PC-3 (cell line): ENCODE measurements at regions not wholly inside any gene's neighbourhood (a gene's known extent, or its start where the extent isn't known, plus 50 kb on each side); places are given as distances from the start of the nearest gene placed in this dataset.
"Not testable (repeated sequence)": the region's sequence is repeated elsewhere in the genome, so short reads cannot be mapped to it uniquely, and the experiment has no call there.

Experiments
- ATAC-seq: fragments of 200-7000 bp; cut with Tn5 transposase; 2 replicates; pipeline ENCODE4 v1.9.1; 2020; ENCODE audit warnings: mild to moderate bottlenecking, moderate library complexity
- BruUV-seq: library from RNA; stranded (reverse); fragments of 400-500 nt; replicated peaks from 2 replicates; lab custom pipeline; 2021; lab: Mats Ljungman, UMichigan
- CTCF ChIA-PET: fragments of 300-600 bp; sonication (Branson Sonifier 250); formaldehyde crosslinking; loops from one replicate; lab custom pipeline; 2022; ENCODE audit warnings: antibody characterized with exemption; lab: Charles Lee
- POLR2A ChIA-PET: fragments of 300-600 bp; sonication (Branson Sonifier 250); formaldehyde crosslinking; loops from one replicate; lab custom pipeline; 2022; ENCODE audit warnings: antibody characterized with exemption; ENCODE audit not compliant: unreplicated experiment; lab: Charles Lee
- DNase-seq: peaks from one replicate; pipeline ENCODE4 v3.0.0-alpha.2; 2015
- H2AFZ ChIP-seq: fragments of 300-600 bp; sonication (generic); 2 replicates; pipeline ENCODE4 v1.6.0; 2016; ENCODE audit warnings: antibody characterized with exemption, low read length
- H3F3A ChIP-seq: fragments of 300-600 bp; sonication (generic); one replicate; pipeline ENCODE4 v1.6.0; 2017; ENCODE audit warnings: antibody characterized with exemption, low read length, control low read depth, mild to moderate bottlenecking; ENCODE audit not compliant: unreplicated experiment
- H3K27ac ChIP-seq: fragments of 300-600 bp; sonication (generic); 2 replicates; pipeline ENCODE4 v1.5.1; 2016; ENCODE audit warnings: mild to moderate bottlenecking, low read length
- H3K27me3 ChIP-seq: fragments of 300-600 bp; sonication (generic); 2 replicates; pipeline ENCODE4 v1.6.1; 2016; ENCODE audit warnings: low read length, mixed read lengths
- H3K36me3 ChIP-seq: fragments of 300-600 bp; sonication (generic); 2 replicates; pipeline ENCODE4 v1.6.1; 2016; ENCODE audit warnings: low read depth, mixed run types, low read length, mixed read lengths
- H3K4me1 ChIP-seq: fragments of 300-600 bp; sonication (generic); 2 replicates; pipeline ENCODE4 v1.5.1; 2016; ENCODE audit warnings: low read length; ENCODE audit not compliant: insufficient read depth
- H3K4me2 ChIP-seq: fragments of 300-600 bp; sonication (generic); 2 replicates; pipeline ENCODE4 v1.6.0; 2016; ENCODE audit warnings: low read length
- H3K4me3 ChIP-seq: fragments of 300-600 bp; sonication (generic); 2 replicates; pipeline ENCODE4 v1.5.1; 2016; ENCODE audit warnings: mild to moderate bottlenecking, low read length, mixed read lengths
- H3K79me2 ChIP-seq: fragments of 300-600 bp; sonication (generic); 2 replicates; pipeline ENCODE4 v1.6.1; 2017; ENCODE audit warnings: low read length, mixed read lengths
- H3K9ac ChIP-seq: fragments of 300-600 bp; sonication (generic); 2 replicates; pipeline ENCODE4 v1.6.0; 2016; ENCODE audit warnings: mild to moderate bottlenecking, low read length
- H3K9me2 ChIP-seq: fragments of 300-600 bp; sonication (generic); replicated peaks from 2 replicates; pipeline ENCODE4 v1.6.1; 2016; ENCODE audit warnings: mixed run types, low read length, mixed read lengths
- H3K9me3 ChIP-seq: fragments of 300-600 bp; sonication (generic); 2 replicates; pipeline ENCODE4 v1.6.1; 2016; ENCODE audit warnings: low read length, mixed read lengths
- H4K20me1 ChIP-seq: fragments of 300-600 bp; sonication (generic); 2 replicates; pipeline ENCODE4 v1.6.1; 2016; ENCODE audit warnings: low read length, mixed read lengths
- EZH2 ChIP-seq: fragments of 300-600 bp; sonication (generic); IDR thresholded peaks from one replicate; pipeline ENCODE4 v1.6.1; 2017; ENCODE audit warnings: antibody characterized with exemption, mild to moderate bottlenecking, low read length; ENCODE audit not compliant: unreplicated experiment
- EZH2phosphoT487 ChIP-seq: fragments of 300-600 bp; sonication (generic); IDR thresholded peaks from 2 replicates; pipeline ENCODE4 v1.6.1; 2018; ENCODE audit warnings: mild to moderate bottlenecking, antibody characterized with exemption, low read length, borderline replicate concordance
- intact Hi-C: fragments of 100-400 bp; cut with micrococcal nuclease; formaldehyde crosslinking; loops from 2 replicates; pipeline ENCODE4 v1.9.0; 2023
- TF ChIP-seq, protein P1 (sequence below): fragments of 300-600 bp; sonication (generic); conservative IDR thresholded peaks from 2 replicates; pipeline ENCODE4 v1.5.1; 2017; ENCODE audit warnings: antibody characterized with exemption, low read depth, mild to moderate bottlenecking, low read length

DNA sequence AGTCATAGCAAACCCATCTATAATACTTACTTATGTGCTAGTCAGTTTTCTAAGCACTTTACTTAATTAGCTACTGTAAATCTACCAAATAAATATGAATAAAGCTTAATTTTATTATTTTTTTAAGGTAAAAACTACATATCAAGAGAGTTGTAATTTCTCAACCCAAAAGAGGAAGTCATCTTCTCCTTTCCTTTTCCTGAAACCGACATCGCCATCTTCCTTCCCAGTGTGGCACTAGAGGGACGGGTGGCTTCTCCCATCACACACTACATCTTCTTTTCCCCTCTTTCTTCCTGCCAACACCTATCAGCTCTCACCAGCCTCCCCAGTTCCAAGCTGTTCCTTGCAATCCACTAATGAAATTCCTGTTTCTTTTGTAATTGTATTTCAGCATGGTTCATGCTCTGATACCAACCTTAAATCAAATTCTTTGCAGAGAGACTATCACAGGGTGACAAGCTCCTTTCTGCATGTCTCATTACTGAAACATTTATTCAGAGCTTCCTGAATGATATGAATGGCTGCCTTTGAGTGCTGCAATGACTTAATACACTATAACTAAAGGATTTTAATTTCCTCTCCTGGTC is 251.6 kb upstream of the FAM78B start:
- Histone ChIP-seq H3K79me2 (no peaks in the 10 kb centered on the region), H3F3A (no peaks in the 10 kb centered on the region), H4K20me1 (no peaks in the 10 kb centered on the region), H3K27me3 (no peaks in the 10 kb centered on the region), H3K4me3 (no peak overlapping the region), H3K27ac (no peak overlapping the region), H3K4me1 (no peaks in the 10 kb centered on the region), H3K9me2 (no peaks in the 10 kb centered on the region), H3K9me3 (no peaks in the 10 kb centered on the region), H3K9ac (no peak overlapping the region), H2AFZ (no peak overlapping the region), H3K36me3 (no peaks in the 10 kb centered on the region), H3K4me2 (no peak overlapping the region)
- ATAC-seq = no peak
- BruUV-seq = no TSS peak
- no peak for DNase-seq
- ChIA-PET POLR2A (no interaction called here), CTCF (no interaction called here)
- TF ChIP-seq EZH2 = no peak
- TF ChIP-seq, protein P1, sequence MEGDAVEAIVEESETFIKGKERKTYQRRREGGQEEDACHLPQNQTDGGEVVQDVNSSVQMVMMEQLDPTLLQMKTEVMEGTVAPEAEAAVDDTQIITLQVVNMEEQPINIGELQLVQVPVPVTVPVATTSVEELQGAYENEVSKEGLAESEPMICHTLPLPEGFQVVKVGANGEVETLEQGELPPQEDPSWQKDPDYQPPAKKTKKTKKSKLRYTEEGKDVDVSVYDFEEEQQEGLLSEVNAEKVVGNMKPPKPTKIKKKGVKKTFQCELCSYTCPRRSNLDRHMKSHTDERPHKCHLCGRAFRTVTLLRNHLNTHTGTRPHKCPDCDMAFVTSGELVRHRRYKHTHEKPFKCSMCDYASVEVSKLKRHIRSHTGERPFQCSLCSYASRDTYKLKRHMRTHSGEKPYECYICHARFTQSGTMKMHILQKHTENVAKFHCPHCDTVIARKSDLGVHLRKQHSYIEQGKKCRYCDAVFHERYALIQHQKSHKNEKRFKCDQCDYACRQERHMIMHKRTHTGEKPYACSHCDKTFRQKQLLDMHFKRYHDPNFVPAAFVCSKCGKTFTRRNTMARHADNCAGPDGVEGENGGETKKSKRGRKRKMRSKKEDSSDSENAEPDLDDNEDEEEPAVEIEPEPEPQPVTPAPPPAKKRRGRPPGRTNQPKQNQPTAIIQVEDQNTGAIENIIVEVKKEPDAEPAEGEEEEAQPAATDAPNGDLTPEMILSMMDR = no peak
- no peak for TF ChIP-seq EZH2phosphoT487
- intact Hi-C loops = no loop called here

DNA sequence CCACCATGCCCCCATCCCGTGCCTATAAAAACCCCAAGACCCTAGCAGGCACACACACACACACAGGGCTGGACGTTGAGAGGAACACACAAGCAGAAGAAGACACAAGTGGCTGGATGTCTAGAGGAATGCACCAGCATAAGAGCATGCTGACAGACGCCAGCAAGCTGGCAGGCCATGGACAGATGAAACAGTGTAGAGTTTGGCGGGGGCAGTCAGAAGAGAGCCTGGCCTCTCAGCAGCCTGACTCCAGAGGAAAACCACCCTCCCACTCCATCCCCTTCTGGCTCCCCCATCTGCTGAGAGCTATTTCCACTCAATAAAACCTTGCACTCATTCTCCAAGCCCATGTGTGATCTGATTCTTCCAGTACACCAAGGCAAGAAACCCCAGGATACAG is 255.8 kb upstream of the FAM78B start:
- H3K4me2 ChIP-seq, H3K9me3 ChIP-seq, BruUV-seq, CTCF ChIA-PET, H3K27me3 ChIP-seq, intact Hi-C loops, H3F3A ChIP-seq, H3K4me1 ChIP-seq, DNase-seq, H3K4me3 ChIP-seq, POLR2A ChIA-PET, H3K27ac ChIP-seq, H3K9me2 ChIP-seq, H3K79me2 ChIP-seq, H3K36me3 ChIP-seq, H4K20me1 ChIP-seq, H3K9ac ChIP-seq, ATAC-seq, H2AFZ ChIP-seq: not testable (repeated sequence)

DNA sequence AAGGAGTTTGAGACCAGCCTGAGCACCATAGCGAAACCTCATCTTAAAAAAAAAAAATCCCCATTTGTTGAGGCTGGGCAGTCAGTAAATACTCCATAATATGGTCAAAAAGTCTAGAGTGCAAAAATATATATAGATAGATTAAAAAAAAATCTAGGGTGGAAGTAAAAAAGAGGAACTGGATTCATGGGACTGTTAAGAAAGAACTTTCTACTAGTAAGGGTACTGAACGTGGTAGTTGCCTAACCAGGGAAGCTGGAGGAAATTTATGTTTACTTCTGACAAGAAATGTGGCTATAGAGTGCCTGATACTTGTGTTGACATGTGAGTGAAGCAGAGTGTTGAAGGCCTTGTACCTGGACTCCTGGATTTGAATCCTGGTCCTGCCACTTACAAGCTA is 265.9 kb upstream of the FAM78B start:
- no peaks in the 10 kb centered on the region for H3K79me2 ChIP-seq
- H3K27ac ChIP-seq = no peak overlapping the region
- no peak for ATAC-seq
- H3K9me2 ChIP-seq = no peaks in the 10 kb centered on the region
- ChIA-PET POLR2A (no interaction called here), CTCF (no interaction called here)
- DNase-seq = no peak
- TF ChIP-seq, protein P1 = no peak
- TF ChIP-seq EZH2 = no peak
- BruUV-seq = no TSS peak
- H3K4me1 ChIP-seq = no peaks in the 10 kb centered on the region
- no peaks in the 10 kb centered on the region for H3K9me3 ChIP-seq
- H3K4me2 ChIP-seq = no peak overlapping the region
- no peaks in the 10 kb centered on the region for H3K36me3 ChIP-seq
- H2AFZ ChIP-seq = no peak overlapping the region
- H4K20me1 ChIP-seq = no peaks in the 10 kb centered on the region
- no peak overlapping the region for H3K9ac ChIP-seq
- peaks cover 6% of the 10 kb centered on the region; the same call in 1 of the 2 replicates for H3K27me3 ChIP-seq
- H3K4me3 ChIP-seq = no peak overlapping the region
- intact Hi-C loops = loop anchor here (5.0 kb wide), 1 partner anchor 505 kb away; no protein-coding TSS in a partner anchor
- H3F3A ChIP-seq = no peaks in the 10 kb centered on the region
